Skeletal muscle tissue (tissue), 3 donors: ENCODE measurements at regions not wholly inside any gene's neighbourhood (a gene's known extent, or its start where the extent isn't known, plus 50 kb on each side); places are given as distances from the start of the nearest gene placed in this dataset.
"Not testable (repeated sequence)": the region's sequence is repeated elsewhere in the genome, so short reads cannot be mapped to it uniquely, and the experiment has no call there.

Source experiments
- H3K27ac ChIP-seq: one replicate; pipeline ENCODE4 v1.7.0; 2013; ENCODE audit warnings: mild to moderate bottlenecking, low read depth, low read length, inconsistent platforms
- H3K27me3 ChIP-seq, 3 donors: one replicate each; pipeline ENCODE4 v1.7.0; 2013; ENCODE audit warnings: low read length in 3 of 3; ENCODE audit not compliant: control insufficient read depth in 3 of 3, insufficient read depth in 3 of 3
- H3K36me3 ChIP-seq, 3 donors: one replicate each; pipeline ENCODE4 v1.7.0; 2013; ENCODE audit warnings: low read length in 3 of 3; ENCODE audit not compliant: control insufficient read depth in 3 of 3, insufficient read depth in 3 of 3
- H3K4me1 ChIP-seq, 3 donors: one replicate each; pipeline ENCODE4 v1.7.0; 2013; ENCODE audit warnings: low read length in 3 of 3, mild to moderate bottlenecking in 3 of 3; ENCODE audit not compliant: control insufficient read depth in 3 of 3, insufficient read depth in 3 of 3
- H3K4me3 ChIP-seq, 3 donors: one replicate each; pipeline ENCODE4 v1.7.0; 2013; ENCODE audit warnings: low read length in 3 of 3
- H3K9ac ChIP-seq, 3 donors: one replicate each; pipeline ENCODE4 v1.7.0; 2013; ENCODE audit warnings: low read length in 3 of 3, mild to moderate bottlenecking in 3 of 3, moderate library complexity in 2 of 3, low read depth in 1 of 3
- H3K9me3 ChIP-seq, 3 donors: one replicate each; pipeline ENCODE4 v1.7.0; 2013; ENCODE audit warnings: low read length in 3 of 3; ENCODE audit not compliant: control insufficient read depth in 3 of 3
- donor health status: Osteomylitis.

DNA sequence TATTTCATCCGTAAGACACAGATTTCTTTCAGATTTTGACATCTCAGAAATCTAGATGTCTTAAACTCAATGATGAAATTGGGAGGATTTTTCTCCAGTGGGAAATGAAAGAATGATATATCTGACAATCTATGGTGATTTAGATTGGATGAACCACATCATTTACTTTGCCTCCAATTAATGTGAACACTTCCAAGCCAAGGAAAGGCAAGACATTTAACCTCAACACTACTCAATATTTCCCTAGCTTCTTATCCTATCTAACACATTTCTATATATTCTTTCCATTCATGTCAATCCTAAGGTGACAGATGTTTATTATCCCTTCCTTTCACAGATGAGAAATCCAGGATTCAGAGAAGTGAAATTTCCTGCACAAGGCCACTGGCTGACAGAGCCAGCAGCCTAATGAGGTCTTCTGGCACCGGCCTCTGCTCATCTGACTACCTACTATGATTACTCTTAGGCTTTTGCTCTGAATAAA lies 327.6 kb downstream of the IRS1 start:
- no peak overlapping the region for H3K9ac ChIP-seq
- no peak overlapping the region for H3K4me3 ChIP-seq
- no peak overlapping the region for H3K27ac ChIP-seq
- no peaks in the 10 kb centered on the region for H3K27me3 ChIP-seq
- H3K4me1 ChIP-seq, result peaks cover 0 to under 1% (median under 1%) of the 10 kb centered on the region in 3 donors
- H3K9me3 ChIP-seq, result no peaks in the 10 kb centered on the region
- H3K36me3 ChIP-seq, result no peaks in the 10 kb centered on the region

DNA sequence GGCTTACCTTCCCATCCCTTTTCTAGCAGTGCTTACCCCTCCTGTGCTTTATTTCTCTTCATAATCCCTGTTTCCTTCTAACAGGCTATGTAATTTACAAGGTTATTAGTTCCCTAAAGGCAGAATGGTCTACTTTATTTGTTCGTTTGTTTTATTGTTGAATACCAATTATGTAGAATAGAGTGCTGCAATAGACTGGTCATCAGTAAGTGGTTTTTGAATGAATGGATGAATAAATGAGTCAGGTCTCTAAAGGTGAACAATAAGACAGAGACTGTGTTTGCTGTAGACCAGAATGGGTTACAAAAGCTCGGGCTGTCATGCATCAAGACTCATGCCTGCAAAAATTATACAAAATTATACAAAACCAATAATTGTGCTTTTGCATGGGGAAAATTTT lies 332.0 kb downstream of the IRS1 start:
- no peak overlapping the region for H3K9ac ChIP-seq
- peaks cover 0 to 4% (median 4%) of the 10 kb centered on the region in 3 donors for H3K4me1 ChIP-seq

DNA sequence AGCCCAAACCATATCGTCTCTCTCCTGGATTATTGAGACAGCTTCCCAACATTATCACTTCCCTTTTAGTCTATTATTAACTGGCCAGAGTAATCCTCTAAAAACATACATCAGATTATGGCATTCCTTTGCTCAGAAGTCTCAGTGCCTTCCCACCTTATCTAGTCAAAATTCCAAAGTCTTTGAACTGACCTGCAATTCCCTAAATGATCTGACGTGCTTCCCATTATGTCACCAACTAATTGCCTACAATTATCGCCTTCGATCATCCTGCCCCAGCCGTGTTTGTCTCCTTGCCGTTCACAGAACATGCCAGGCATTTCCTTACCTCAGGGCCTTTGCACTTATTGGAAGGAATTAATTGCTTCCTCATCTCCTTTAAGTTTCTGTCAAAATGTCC lies 332.4 kb downstream of the IRS1 start:
- H3K27me3 ChIP-seq, result no peaks in the 10 kb centered on the region
- H3K4me3 ChIP-seq, result no peak overlapping the region
- H3K36me3 ChIP-seq, result no peaks in the 10 kb centered on the region
- H3K27ac ChIP-seq, result no peak overlapping the region
- H3K4me1 ChIP-seq, result peaks cover 0 to 4% (median 4%) of the 10 kb centered on the region in 3 donors
- H3K9ac ChIP-seq, result no peak overlapping the region
- no peaks in the 10 kb centered on the region for H3K9me3 ChIP-seq

More for the DNA sequence above, 332.0 kb downstream of the IRS1 start:
- Histone ChIP-seq H3K27ac (no peak overlapping the region), H3K36me3 (no peaks in the 10 kb centered on the region), H3K27me3 (no peaks in the 10 kb centered on the region), H3K4me3 (no peak overlapping the region), H3K9me3 (no peaks in the 10 kb centered on the region)

DNA sequence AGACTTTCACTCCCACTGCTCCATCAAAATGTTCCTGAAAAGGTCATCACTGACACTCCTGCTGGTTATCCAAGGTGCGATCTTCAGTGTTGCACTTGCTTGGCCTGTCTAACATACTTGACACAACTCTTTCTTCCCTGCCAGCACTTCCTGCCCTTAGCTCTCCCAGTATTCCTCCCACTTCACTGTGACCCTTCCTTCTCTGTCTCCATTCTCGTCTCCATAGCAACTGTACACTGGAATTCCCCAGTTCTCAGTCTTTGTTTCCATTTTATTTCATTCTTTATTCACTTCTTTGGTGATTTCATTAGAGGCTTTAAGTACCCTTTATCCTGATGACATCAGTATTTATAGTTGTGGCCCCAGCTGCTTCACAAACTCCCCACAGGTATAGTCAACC lies 333.0 kb downstream of the IRS1 start:
- Histone ChIP-seq H3K27ac (no peak overlapping the region), H3K4me1 (peaks cover 0 to 4% (median 4%) of the 10 kb centered on the region in 3 donors)

DNA sequence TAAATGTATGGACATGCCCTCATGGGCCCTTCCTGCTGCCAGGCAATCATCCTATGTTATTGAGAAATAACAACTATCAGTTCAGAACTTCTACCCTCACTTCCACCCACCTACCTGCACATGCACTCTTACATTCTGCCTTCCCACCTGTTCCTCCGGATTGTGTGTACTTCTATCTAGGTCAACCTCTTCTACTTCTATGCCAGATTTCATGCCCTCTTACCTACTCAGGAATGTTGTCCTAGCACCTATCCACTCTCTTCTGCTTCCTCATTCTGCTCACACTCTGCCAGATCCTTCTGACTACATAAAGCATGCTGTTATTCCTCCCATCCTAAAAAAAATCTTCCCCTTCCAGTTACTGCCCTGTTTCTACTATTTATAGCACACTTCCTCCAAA lies 333.5 kb downstream of the IRS1 start:
- Histone ChIP-seq H3K4me3 (no peak overlapping the region), H3K27me3 (no peaks in the 10 kb centered on the region), H3K9me3 (no peaks in the 10 kb centered on the region), H3K9ac (no peak overlapping the region), H3K36me3 (no peaks in the 10 kb centered on the region), H3K4me1 (peaks cover 0 to 4% (median 4%) of the 10 kb centered on the region in 3 donors), H3K27ac (no peak overlapping the region)

More for the DNA sequence above, 333.0 kb downstream of the IRS1 start:
- no peak overlapping the region for H3K4me3 ChIP-seq
- H3K9ac ChIP-seq, result no peak overlapping the region
- no peaks in the 10 kb centered on the region for H3K27me3 ChIP-seq
- no peaks in the 10 kb centered on the region for H3K36me3 ChIP-seq
- no peaks in the 10 kb centered on the region for H3K9me3 ChIP-seq

DNA sequence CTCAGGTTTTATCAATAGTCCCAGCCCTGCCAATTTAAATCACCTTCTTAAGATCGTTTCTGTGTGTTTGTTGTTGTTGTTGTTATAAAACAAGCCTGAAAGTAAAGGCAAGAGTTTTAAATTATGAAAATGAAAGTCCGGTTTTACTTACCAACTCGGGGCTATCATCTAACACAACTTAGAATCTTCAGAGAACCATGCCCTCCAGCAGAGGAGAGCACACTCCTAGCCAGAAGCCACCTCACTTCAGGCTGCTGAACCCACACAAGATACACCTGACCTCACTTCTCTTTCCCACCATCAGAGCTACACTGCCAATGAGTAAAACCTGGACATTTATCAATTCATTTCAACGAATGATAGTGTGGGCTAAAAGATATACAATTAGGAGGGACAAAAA lies 335.2 kb downstream of the IRS1 start:
- H3K9me3 ChIP-seq, result no peaks in the 10 kb centered on the region
- H3K27ac ChIP-seq, result no peak overlapping the region

DNA sequence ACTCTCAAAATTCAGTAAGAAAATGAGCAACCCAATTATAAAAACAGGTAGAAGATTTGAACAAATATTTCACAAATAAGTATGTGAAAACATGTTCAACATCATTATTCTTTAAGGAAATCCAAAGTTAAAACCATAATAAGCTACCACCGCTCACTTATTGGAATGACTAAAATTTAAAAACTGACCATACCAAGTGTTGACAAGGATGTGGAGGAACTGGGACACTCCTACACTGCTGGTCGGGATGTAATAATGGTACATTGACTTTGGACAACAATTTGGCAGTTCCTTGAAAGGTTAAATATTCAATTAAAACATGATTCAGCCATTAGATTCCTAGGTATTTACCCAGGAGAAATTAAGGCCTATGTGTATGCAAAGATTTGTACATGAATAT lies 336.5 kb downstream of the IRS1 start:
- no peak overlapping the region for H3K27ac ChIP-seq
- H3K36me3 ChIP-seq, result no peaks in the 10 kb centered on the region
- H3K4me3 ChIP-seq, result no peak overlapping the region
- H3K9me3 ChIP-seq, result no peaks in the 10 kb centered on the region
- H3K9ac ChIP-seq, result no peak overlapping the region
- peaks cover 0 to 4% (median 4%) of the 10 kb centered on the region in 3 donors for H3K4me1 ChIP-seq
- no peaks in the 10 kb centered on the region for H3K27me3 ChIP-seq

More for the DNA sequence above, 335.2 kb downstream of the IRS1 start:
- no peak overlapping the region for H3K4me3 ChIP-seq
- H3K36me3 ChIP-seq, result no peaks in the 10 kb centered on the region
- H3K4me1 ChIP-seq, result peaks cover 0 to 4% (median 4%) of the 10 kb centered on the region in 3 donors
- H3K9ac ChIP-seq, result no peak overlapping the region
- no peaks in the 10 kb centered on the region for H3K27me3 ChIP-seq

DNA sequence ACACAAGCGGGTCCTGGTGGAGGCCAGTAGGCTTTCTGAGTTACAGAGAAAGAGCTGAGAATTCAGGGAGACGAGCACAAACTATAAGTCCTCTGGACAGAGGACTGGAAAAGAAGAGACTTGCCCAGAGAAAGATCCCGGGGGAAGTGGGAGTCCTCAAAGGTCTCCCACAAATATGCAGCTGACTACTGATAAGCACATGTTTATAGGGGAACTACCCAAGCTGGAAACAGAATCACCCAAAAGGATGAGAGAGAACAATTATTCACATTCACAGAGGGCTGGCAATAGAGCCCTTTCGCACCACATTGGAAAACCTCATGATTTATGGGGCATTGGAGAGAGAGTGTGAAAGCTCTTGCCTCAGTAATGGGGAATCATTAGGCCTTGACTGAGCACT lies 337.6 kb downstream of the IRS1 start:
- no peaks in the 10 kb centered on the region for H3K9me3 ChIP-seq
- peaks cover 0 to 4% (median 4%) of the 10 kb centered on the region in 3 donors for H3K4me1 ChIP-seq
- H3K4me3 ChIP-seq, result no peak overlapping the region
- H3K27ac ChIP-seq, result no peak overlapping the region
- H3K9ac ChIP-seq, result no peak overlapping the region
- no peaks in the 10 kb centered on the region for H3K27me3 ChIP-seq
- no peaks in the 10 kb centered on the region for H3K36me3 ChIP-seq

DNA sequence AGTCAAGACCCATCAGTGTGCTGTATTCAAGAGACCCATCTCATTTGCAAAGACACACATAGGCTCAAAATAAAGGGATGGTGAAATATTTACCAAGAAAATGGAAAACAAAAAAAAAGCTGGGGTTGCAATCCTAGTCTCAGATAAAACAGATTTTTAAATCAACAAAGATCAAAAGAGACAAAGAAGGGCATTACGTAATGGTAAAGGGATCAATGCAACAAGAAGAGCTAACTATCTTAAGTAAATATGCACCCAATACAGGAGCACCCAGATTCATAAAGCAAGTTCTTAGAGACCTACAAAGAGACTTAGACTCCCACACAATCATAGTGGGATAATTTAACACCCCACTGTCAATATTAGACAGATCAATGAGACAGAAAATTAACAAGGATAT lies 343.5 kb downstream of the IRS1 start:
- not testable (repeated sequence) for H3K4me3 ChIP-seq, H3K9ac ChIP-seq, H3K4me1 ChIP-seq, H3K27me3 ChIP-seq, H3K36me3 ChIP-seq, H3K27ac ChIP-seq, H3K9me3 ChIP-seq

DNA sequence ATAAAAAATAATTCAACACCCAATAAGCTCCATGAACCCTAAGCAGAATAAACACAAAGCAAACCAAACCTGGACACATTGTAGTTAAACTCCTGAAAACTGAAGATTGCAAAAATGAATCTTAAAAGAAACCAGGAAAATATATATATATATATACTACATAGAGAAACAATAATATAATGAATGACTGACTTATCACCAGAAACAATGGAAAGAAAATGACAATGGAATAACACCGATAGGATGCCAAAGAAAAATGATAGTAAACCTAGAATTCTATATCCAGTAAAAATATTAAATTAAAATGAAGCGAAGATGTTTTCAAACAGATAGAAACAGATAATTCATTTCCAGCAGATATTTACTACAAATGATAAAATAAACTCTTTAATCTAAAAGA lies 346.9 kb downstream of the IRS1 start:
- H3K4me1 ChIP-seq, result peaks cover 0 to 2% (median 0%) of the 10 kb centered on the region in 3 donors
- H3K27ac ChIP-seq, result no peak overlapping the region
- no peak overlapping the region for H3K9ac ChIP-seq
- no peaks in the 10 kb centered on the region for H3K9me3 ChIP-seq
- no peaks in the 10 kb centered on the region for H3K36me3 ChIP-seq
- no peaks in the 10 kb centered on the region for H3K27me3 ChIP-seq
- H3K4me3 ChIP-seq, result no peak overlapping the region

DNA sequence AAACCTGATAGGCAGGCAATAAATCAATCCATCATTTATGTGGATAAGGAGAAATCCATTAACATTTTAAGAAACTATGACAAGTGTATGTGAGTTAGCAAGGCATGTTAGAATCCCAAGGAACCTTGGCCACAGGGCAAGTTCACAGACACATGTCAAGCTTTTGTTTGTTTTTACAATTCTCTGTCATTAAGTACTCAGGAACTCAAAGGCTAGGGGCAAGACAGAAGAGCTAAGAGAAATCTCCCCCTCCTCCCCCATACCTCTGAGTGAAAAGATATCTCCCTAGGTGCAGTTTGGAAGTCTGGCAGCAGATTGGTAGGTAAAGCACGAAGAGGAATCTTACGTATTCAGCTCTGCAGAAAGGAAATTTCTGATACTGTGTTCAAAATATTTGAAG lies 348.1 kb downstream of the IRS1 start:
- Histone ChIP-seq H3K36me3 (no peaks in the 10 kb centered on the region), H3K9ac (no peak overlapping the region)

More for the DNA sequence above, 348.1 kb downstream of the IRS1 start:
- Histone ChIP-seq H3K4me3 (no peak overlapping the region), H3K4me1 (peaks cover 0 to 7% (median 7%) of the 10 kb centered on the region in 3 donors), H3K9me3 (no peaks in the 10 kb centered on the region), H3K27ac (no peak overlapping the region), H3K27me3 (no peaks in the 10 kb centered on the region)
